ENCODE measurements at regions not wholly inside any gene's neighbourhood (a gene's known extent, or its start where the extent isn't known, plus 50 kb on each side); places are given as distances from the start of the nearest gene placed in this dataset.

DNA sequence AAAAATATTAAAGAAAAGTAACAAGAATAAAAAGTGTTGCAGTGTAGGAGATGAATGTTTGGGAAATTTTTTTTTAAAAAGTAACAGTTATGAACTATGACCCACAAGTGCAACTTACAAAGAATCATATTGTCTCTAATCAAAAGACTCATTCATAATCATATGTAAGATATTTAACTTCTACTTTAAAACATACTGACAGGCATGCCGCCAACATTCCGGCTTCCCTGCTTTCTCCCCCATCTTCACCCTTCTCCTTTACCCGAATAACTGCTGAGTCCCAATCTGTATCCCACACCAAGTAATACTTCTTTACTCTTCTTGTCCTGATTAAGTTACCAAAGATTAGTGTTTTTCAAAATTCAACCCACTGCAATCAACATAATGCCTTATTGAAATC, 598.8 kb upstream of the FRG1 start:
- Histone ChIP-seq H3K4me3 (no peak overlapping the region), H4K20me1 (no peaks in the 10 kb centered on the region), H3K27ac (no peak overlapping the region), H3K9ac (no peak overlapping the region), H3K4me2 (no peak overlapping the region), H3K36me3 (no peaks in the 10 kb centered on the region), H3K9me3 (no peaks in the 10 kb centered on the region), H3K27me3 (no peaks in the 10 kb centered on the region), H3K4me1 (no peaks in the 10 kb centered on the region)
- no peak for TF ChIP-seq Cebpa-rat (IDR thresholded peaks at IDR 0.05)

DNA sequence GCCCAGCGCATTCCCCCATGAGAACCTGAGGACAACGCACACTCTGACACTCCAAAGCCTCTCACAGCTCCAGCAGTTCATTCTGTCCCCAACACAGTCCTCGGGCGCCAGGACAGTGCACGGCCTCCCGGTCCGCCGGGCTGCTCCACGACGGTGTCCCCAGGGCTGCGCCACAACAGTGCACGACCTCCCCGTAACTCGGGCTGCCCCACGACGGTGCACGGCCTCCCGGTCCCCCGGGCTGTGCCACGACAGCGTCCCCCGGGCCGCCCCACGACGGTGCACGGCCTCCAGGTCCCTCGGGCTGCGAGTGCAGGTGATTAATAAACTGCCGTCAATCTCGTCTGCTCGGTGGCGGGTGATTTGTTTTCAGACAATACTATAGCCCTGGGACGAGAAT, 585.1 kb upstream of the FRG1 start:
- H3K9me3 ChIP-seq: no peaks in the 10 kb centered on the region
- H3K4me3 ChIP-seq: no peak overlapping the region
- no peaks in the 10 kb centered on the region for H3K4me1 ChIP-seq
- no peak for TF ChIP-seq Cebpa-rat (IDR thresholded peaks at IDR 0.05)
- H3K27me3 ChIP-seq: no peaks in the 10 kb centered on the region
- no peak overlapping the region for H3K9ac ChIP-seq
- no peak overlapping the region for H3K4me2 ChIP-seq
- no peak overlapping the region for H3K27ac ChIP-seq
- no peaks in the 10 kb centered on the region for H3K36me3 ChIP-seq
- H4K20me1 ChIP-seq: no peaks in the 10 kb centered on the region

DNA sequence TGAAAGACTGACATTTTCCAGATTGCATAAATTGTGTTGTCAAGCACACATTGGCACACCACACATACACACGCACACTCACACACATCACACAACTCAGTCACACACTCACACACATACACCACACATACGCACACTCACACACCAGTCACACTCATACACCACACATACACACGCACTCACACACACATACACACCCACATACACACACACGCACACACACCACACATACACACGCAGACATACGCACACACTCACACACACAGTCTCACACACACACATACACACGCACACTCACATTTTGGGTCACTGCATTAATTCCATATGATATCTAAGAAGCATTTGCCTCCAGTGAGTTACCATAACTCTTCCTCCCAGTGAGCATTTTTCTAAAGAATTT, 578.3 kb upstream of the FRG1 start:
- no peak for TF ChIP-seq Cebpa-rat (IDR thresholded peaks at IDR 0.05)
- H3K4me1 ChIP-seq: peaks cover 9% of the 10 kb centered on the region
- no peak overlapping the region for H3K4me3 ChIP-seq
- no peak overlapping the region for H3K9ac ChIP-seq
- H3K36me3 ChIP-seq: no peaks in the 10 kb centered on the region
- H3K27me3 ChIP-seq: no peaks in the 10 kb centered on the region
- H3K27ac ChIP-seq: no peak overlapping the region
- no peaks in the 10 kb centered on the region for H4K20me1 ChIP-seq
- H3K4me2 ChIP-seq: no peak overlapping the region
- no peaks in the 10 kb centered on the region for H3K9me3 ChIP-seq

DNA sequence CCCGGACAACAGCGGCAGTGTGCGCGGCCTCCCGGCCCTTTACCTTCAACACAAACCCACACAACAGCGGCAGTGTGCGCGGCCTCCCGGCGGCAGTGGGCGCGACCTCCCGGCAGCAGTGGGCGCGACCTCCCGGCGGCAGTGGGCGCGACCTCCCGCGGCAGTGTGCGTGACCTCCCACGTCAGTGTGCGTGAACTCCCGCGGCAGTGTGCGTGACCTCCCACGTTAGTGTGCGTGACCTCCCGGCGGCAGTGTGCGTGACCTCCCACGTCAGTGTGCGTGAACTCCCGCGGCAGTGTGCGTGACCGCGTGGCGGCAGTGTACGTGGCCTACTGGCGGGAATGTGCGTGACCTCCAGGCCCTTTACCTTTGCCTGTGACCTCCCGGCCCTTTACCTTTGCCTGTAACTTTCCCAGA, 576.6 kb upstream of the FRG1 start:
- Histone ChIP-seq H3K4me2 (no peak overlapping the region), H3K36me3 (no peaks in the 10 kb centered on the region), H4K20me1 (no peaks in the 10 kb centered on the region), H3K27ac (no peak overlapping the region), H3K4me1 (peaks cover 9% of the 10 kb centered on the region), H3K9me3 (no peaks in the 10 kb centered on the region), H3K27me3 (no peaks in the 10 kb centered on the region), H3K9ac (no peak overlapping the region), H3K4me3 (no peak overlapping the region)
- TF ChIP-seq Cebpa-rat (IDR thresholded peaks at IDR 0.05): no peak

DNA sequence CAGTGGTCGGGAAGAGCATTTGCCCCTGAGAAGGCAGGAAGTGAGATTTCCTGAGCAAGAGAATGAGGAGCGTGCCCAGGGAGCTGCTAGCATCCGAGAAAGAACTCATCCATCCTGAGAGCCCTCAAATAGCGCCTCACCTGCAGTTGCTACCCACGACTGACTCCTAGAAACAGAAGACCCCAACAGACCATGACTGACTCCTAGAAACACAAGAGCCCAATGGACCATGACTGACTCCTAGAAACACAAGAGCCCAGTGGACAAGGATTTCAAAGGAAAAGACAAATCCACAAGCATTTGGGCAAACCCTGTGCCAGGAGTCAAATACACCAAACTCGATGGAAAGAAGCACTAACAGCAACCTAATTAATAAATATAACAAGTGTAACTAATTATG, 575.2 kb upstream of the FRG1 start:
- H3K4me1 ChIP-seq: peaks cover 9% of the 10 kb centered on the region
- H3K4me2 ChIP-seq: peak overlapping the region; percentile 12; the same call in 1 of the 2 replicates
- H3K36me3 ChIP-seq: no peaks in the 10 kb centered on the region
- TF ChIP-seq Cebpa-rat (IDR thresholded peaks at IDR 0.05): no peak
- no peak overlapping the region for H3K9ac ChIP-seq
- no peaks in the 10 kb centered on the region for H4K20me1 ChIP-seq
- no peaks in the 10 kb centered on the region for H3K27me3 ChIP-seq
- no peaks in the 10 kb centered on the region for H3K9me3 ChIP-seq
- no peak overlapping the region for H3K27ac ChIP-seq
- no peak overlapping the region for H3K4me3 ChIP-seq

DNA sequence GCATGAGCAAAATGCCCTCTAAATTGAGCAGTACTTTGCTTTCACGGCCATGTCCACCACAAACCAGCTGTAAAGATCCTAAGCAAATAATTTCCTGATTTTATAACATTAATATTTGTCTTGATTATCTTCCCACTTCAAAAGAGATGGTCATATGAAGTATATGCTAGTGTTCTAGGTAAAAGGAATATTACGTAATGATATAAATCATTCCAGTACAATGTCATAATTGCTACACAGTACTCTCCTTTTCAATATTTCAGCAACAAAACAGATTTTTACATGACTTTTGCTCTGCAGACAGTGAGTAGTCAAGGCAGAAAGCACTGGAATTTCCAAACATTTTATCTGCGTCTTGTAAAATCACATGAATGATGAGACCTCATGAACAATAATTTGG, 572.8 kb upstream of the FRG1 start:
- Histone ChIP-seq H3K4me3 (no peak overlapping the region), H4K20me1 (no peaks in the 10 kb centered on the region), H3K4me1 (peaks cover 9% of the 10 kb centered on the region), H3K27me3 (no peaks in the 10 kb centered on the region), H3K9me3 (no peaks in the 10 kb centered on the region), H3K27ac (no peak overlapping the region), H3K36me3 (no peaks in the 10 kb centered on the region), H3K4me2 (no peak overlapping the region), H3K9ac (no peak overlapping the region)
- no peak for TF ChIP-seq Cebpa-rat (IDR thresholded peaks at IDR 0.05)

DNA sequence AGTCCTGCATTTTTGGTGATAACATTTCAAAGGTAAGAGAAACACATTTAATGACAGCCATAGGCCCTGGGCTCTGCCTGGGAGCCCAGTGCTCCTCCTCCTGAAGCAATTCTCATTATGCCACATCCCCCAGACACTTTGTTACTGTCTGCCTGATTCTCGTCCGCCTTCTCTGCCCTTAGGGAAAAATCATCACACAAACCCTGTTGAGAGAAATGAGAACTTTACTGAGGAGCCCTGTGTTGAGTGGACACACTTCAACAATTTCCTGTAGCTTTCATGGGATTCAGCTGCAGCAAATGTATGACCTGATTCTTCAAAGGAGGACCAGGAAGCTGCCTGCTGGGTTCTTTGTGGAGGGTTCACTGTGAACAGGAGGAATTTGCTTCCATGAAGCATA, 566.5 kb upstream of the FRG1 start:
- no peak overlapping the region for H3K27ac ChIP-seq

DNA sequence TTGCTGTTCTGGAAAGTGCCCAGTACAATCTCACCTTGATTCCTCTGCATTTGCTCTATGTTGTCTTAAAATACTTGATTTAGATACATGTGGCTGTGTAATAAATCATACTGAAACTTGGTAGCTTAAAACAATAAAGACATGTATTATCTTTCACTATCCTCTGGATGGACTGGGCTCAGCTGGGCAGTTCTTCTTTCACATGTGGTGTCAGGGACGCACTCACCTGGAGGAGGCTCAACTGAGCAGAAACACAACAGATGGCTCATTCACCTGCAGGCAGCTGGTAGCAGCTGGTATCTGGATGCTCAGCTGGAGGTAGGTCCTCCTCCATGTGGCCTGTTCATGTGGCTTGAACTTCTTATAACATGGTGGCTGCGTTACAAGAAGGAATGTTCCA, 563.8 kb upstream of the FRG1 start:
- peaks cover 5% of the 10 kb centered on the region; the same call in 1 of the 2 replicates for H3K4me1 ChIP-seq

More for the DNA sequence above, 566.5 kb upstream of the FRG1 start:
- Histone ChIP-seq H3K9me3 (no peaks in the 10 kb centered on the region), H3K27me3 (no peaks in the 10 kb centered on the region), H3K4me1 (peaks cover 5% of the 10 kb centered on the region; the same call in 1 of the 2 replicates), H3K36me3 (no peaks in the 10 kb centered on the region), H3K4me2 (no peak overlapping the region), H3K4me3 (no peak overlapping the region), H3K9ac (no peak overlapping the region), H4K20me1 (no peaks in the 10 kb centered on the region)
- TF ChIP-seq Cebpa-rat (IDR thresholded peaks at IDR 0.05): no peak

DNA sequence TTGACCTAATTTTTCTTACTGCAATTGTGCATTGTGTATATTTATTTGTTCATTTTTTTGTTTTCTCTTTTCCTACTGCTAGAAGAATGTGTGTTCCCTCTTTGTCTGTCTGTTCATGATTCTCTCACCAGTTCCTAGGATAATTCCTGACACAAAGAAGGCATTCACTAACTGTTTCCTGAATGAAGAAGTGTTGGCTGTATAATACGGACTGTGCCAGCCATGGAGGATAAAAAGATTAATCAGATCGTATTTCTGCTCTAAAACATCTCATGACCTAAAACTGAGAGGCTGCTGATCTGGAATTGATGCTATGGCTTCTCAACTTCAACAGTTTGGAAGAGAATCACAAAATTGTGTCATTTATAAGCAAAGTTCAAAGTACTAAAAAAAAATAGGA, 563.1 kb upstream of the FRG1 start:
- no peaks in the 10 kb centered on the region for H4K20me1 ChIP-seq
- H3K27ac ChIP-seq: no peak overlapping the region
- no peak overlapping the region for H3K9ac ChIP-seq
- no peaks in the 10 kb centered on the region for H3K9me3 ChIP-seq
- peaks cover 5% of the 10 kb centered on the region; the same call in 1 of the 2 replicates for H3K4me1 ChIP-seq
- H3K27me3 ChIP-seq: no peaks in the 10 kb centered on the region
- no peak overlapping the region for H3K4me3 ChIP-seq
- H3K4me2 ChIP-seq: no peak overlapping the region
- no peaks in the 10 kb centered on the region for H3K36me3 ChIP-seq
- no peak for TF ChIP-seq Cebpa-rat (IDR thresholded peaks at IDR 0.05)

More for the DNA sequence above, 563.8 kb upstream of the FRG1 start:
- Histone ChIP-seq H3K4me3 (no peak overlapping the region), H3K27me3 (no peaks in the 10 kb centered on the region), H3K27ac (no peak overlapping the region), H3K4me2 (no peak overlapping the region), H3K9ac (no peak overlapping the region), H3K36me3 (no peaks in the 10 kb centered on the region), H3K9me3 (no peaks in the 10 kb centered on the region), H4K20me1 (no peaks in the 10 kb centered on the region)
- no peak for TF ChIP-seq Cebpa-rat (IDR thresholded peaks at IDR 0.05)

DNA sequence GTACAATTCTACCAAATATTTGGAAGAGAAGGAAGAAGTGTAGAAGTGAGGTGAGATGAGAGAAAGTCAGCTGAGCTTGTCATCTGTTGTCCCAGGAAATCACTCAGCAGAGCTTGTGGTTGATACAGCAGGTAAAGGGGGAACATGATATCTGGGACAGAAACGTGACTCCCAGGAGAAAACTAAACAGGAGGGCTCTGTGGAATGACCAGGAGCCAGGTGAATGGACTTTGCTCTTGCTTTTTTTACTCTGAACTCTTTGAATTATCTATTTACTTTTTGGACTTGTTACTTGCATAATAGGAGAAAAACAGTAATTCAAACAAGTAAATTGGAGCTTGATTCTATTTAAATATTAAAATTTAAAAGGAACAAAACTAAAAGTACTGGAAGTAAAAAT, 555.6 kb upstream of the FRG1 start:
- Histone ChIP-seq H3K27ac (no peak overlapping the region), H3K4me3 (no peak overlapping the region), H3K4me2 (no peak overlapping the region), H3K36me3 (no peaks in the 10 kb centered on the region), H3K9ac (no peak overlapping the region), H3K27me3 (no peaks in the 10 kb centered on the region), H3K4me1 (no peaks in the 10 kb centered on the region), H4K20me1 (no peaks in the 10 kb centered on the region), H3K9me3 (no peaks in the 10 kb centered on the region)
- TF ChIP-seq Cebpa-rat (IDR thresholded peaks at IDR 0.05): no peak

DNA sequence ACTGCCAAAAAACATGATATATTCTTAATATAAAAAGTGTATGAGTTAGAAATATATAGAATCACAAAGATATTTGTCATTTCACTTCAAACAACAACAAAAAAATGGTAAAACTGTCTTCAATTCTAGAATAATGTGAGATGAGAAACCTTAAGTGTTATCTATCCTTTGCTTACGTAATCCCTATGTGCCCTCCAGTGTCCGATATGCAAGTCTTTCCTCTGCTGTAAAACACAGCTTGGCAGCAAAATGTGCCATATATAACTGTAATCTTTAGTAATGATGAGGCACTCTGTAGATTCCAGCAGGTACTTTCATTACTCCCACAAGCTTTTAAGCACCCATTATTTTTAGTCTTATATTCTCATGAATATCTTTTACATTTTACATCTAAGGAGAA, 555.1 kb upstream of the FRG1 start:
- H3K4me3 ChIP-seq: no peak overlapping the region
- no peak overlapping the region for H3K27ac ChIP-seq
- H3K4me1 ChIP-seq: no peaks in the 10 kb centered on the region
- H3K9ac ChIP-seq: no peak overlapping the region
- no peak for TF ChIP-seq Cebpa-rat (IDR thresholded peaks at IDR 0.05)
- no peaks in the 10 kb centered on the region for H3K27me3 ChIP-seq
- H3K36me3 ChIP-seq: no peaks in the 10 kb centered on the region
- no peaks in the 10 kb centered on the region for H3K9me3 ChIP-seq
- no peak overlapping the region for H3K4me2 ChIP-seq
- H4K20me1 ChIP-seq: no peaks in the 10 kb centered on the region
